GM18909 (cell line): ENCODE measurements at regions not wholly inside any gene's neighbourhood (a gene's known extent, or its start where the extent isn't known, plus 50 kb on each side); places are given as distances from the start of the nearest gene placed in this dataset.
"Not testable (repeated sequence)": the region's sequence is repeated elsewhere in the genome, so short reads cannot be mapped to it uniquely, and the experiment has no call there.

ENCODE experiments used
- ATAC-seq: cut with Tn5 transposase; IDR thresholded peaks from one replicate; pipeline ENCODE4 v1.9.1; 2021; ENCODE audit warnings: mild to moderate bottlenecking; ENCODE audit not compliant: unreplicated experiment, poor library complexity

DNA sequence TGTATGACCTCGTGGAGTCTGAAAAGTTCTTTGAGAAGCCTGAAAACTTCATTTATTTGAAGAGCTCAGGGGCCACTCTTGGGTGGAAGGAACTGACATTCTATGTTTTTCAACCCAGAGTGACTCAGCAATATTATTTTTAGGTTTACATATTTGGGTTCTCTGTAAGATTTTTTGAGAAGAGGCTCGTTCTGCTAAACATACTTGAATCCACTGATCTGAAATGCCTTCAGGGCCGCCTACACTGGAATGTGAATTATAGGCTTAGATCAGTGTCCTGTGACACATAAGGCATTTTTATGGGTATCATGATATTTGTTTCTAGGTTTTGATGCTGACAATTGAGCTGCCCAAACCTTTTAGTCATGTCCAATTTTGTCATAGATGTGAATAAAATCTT lies 86.2 kb downstream of the PSAT1 start:
- no peak for ATAC-seq

GRCh38 chr9:78386348-78386747 lies 89.4 kb downstream of the PSAT1 start:
- no peak for ATAC-seq

- ATAC-seq = no peak
These were observed 89.8 kb downstream of the PSAT1 start for GRCh38 chr9:78386773-78387172.

DNA sequence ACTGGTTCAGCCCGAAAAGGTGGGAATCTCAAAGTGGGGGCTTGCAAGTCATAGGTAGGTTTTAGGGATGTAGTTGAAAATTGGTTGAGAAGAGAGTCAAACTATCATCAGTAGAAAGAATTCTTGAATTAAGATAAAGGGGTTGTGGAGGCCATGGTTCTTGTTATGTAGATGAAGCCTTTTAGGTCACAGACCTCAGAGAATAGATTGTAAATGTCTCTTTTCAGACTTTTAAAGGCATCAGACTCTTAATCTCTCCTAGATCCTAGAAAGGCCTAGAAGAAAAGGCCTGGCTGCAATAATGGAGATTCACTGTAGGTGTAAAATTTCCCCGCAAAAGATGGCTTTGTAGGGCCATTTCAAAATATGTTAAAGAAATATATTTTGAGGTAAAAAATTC lies 96.4 kb downstream of the PSAT1 start:
- ATAC-seq = no peak

GRCh38 chr9:78393932-78394331 lies 97.0 kb downstream of the PSAT1 start:
- ATAC-seq = no peak

DNA sequence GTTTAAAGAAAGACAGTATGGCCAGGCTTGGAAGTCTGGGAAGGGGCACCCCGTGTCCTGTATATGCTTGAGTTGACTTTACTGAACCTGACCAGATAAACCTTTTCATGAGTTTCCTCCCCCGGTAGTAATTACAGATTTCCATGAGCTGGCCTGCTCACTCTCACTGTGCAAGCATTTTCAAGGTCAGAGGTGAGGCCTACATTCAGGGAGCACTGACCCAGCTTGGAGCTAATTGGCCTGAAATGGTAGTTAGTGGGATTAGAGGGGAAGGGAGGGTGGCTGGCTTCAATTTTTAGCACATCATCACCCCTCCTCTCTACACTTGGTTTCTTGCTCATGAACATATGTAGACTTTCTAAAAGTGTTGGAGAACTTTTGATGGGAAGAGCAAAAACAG lies 99.2 kb downstream of the PSAT1 start:
- no peak for ATAC-seq

GRCh38 chr9:78397045-78397444 lies 100.1 kb downstream of the PSAT1 start:
- ATAC-seq = no peak

DNA sequence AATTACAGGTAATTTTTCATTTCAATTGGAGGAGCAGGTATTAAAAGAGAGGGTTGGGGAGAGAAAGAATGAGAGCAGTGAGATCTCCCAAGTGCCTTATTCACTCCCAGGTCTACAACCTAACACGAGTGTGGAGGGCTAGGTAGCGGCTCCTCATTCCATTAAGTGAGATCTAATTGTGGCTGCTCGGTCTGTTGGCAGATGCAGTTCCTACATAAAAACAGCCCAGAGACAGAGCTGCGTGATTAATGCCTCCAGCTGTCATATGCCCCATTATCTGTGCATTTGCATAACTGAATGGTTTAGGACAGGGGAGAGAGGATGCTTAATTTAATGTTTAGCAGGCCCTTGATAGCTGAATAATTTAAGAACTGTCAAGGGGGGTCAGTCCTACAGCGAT lies 100.5 kb downstream of the PSAT1 start:
- ATAC-seq = no peak

- no peak for ATAC-seq
These were observed 102.2 kb downstream of the PSAT1 start for GRCh38 chr9:78399153-78399552.

GRCh38 chr9:78400496-78400895 lies 103.6 kb downstream of the PSAT1 start:
- ATAC-seq = no peak

- no peak for ATAC-seq
These were observed 108.5 kb downstream of the PSAT1 start for GRCh38 chr9:78405461-78405860.

- ATAC-seq = no peak
These were observed 109.2 kb downstream of the PSAT1 start for GRCh38 chr9:78406146-78406545.

GRCh38 chr9:78406933-78407332 lies 110.0 kb downstream of the PSAT1 start:
- ATAC-seq = no peak

DNA sequence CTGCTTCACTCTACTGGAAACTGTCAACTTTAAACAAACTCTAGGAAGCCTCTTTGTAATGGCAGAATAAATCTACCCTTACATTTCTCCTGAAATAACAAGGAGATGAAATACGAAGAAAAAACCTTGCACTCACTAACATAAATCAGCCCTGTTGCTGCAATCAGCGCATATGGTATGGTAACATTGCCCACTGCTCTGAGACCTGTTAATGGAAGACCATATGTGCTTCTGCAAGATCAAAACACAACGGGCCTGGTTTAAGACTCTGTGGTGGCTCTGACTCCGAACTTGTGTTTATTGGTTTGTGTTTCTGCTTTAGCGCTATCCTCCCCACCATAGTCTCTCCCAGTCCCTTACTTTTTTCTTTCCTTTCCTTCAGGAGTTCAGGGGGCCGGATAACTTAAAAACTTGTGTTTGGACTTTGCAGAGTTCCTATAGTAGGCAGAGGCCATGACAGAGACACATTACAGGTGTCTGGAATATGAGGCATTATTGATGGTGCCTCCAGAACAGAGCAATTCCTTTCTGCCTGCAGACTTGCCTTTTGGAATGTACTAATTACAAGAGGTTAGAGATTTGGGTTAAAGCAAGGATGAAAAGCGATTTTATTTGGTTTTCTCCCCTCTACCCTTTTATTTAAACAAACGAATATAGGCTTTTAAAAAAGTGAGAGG lies 110.8 kb downstream of the PSAT1 start:
- ATAC-seq = no peak

GRCh38 chr9:78408388-78408787 lies 111.5 kb downstream of the PSAT1 start:
- ATAC-seq = no peak

DNA sequence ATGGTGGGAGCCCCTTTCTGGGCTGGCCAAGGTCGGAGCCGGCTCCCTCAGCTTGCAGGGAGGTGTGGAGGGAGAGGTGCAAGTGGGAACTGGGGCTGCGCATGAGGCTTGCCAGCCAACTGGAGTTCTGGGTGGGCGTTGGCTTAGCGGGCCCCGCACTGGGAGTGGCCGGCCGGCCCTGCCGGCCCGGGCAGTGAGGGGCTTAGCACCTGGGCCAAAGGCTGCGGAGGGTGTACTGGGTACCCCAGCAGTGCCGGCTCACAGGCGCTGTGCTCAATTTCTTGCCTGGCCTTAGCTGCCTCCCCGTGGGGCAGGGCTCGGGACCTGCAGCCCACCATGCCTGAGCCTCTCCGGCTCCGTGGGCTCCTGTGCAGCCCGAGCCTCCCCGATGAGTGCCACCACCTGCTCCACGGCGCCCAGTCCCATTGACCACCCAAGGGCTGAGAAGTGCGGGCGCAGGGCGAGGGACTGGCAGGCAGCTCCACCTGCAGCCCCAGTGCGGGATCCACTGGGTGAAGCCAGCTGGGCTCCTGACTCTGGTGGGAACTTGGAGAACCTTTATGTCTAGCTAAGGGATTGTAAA lies 113.1 kb downstream of the PSAT1 start:
- ATAC-seq = not testable (repeated sequence)

DNA sequence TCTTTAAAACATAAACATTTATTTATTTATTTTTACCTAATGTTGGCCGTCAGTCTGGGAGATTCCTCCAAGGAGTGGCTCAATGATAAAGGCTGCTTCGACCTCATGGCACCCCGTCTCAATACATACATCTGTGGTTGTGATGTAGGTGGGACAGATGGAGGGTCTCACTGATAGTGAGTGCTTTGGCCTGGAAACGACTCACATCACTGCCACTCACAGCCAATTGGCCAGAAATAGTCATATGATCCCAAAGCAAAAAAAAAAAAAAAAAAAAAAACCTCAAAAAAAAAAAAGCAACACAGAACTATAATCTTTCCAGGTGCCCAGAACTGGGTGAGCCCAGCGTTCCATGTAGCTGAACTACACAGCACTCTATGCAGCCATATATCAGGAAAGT lies 125.4 kb downstream of the PSAT1 start:
- ATAC-seq = no peak

DNA sequence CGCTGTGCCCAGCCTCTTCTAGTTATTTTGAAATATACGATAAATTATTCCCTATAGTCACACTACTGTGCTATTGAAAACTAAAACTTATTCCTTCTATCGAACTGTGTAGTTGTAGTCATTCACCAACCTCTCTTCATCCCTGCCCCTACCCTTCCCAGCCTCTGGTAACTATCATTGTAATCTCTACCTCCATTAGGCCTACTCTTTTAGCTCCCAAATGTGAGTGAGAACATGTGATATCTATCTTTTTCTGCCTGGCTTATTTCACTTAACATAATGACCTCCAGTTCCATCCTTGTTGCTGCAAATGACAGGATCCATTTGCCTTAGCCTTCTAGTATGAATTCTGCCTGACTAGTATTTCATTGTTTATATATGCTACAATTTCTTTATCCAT lies 127.4 kb downstream of the PSAT1 start:
- ATAC-seq = no peak

DNA sequence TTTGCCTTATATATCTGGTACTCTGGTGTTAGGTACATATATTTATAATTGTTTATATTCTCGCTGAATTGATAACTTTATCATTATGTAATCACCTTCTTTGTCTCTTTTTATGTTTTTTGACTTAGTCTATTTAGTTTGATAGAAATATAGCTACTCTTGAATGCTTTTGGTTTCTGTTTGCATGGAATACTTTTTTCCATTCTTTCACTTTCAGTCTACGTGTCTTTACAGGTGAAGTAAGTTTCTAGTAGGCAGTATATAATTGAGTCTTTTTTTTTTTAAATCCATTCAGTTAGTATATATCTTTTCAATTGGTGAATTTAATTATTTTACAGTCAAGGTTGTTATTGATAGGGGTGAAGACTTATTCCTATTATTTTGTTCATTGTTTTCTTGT lies 131.7 kb downstream of the PSAT1 start:
- no peak for ATAC-seq

DNA sequence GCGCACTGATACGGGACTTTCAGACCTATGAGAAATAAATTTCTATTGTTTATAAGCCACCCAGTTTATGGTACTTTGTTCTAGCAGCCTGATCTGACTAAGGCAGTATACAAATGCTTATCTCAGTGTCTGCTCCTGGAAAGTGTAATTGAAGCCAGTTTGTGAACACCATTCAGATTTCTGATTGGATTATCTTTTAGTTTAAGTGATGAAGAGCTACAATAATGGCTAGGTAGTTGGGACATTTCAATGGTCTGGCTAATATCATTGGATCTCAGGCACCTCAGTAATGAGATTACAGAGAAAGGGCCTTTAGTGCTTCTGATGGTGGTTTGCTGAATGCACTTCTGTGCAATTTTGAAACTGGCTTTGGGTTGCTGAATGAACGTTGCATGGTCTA lies 133.5 kb downstream of the PSAT1 start:
- no peak for ATAC-seq

DNA sequence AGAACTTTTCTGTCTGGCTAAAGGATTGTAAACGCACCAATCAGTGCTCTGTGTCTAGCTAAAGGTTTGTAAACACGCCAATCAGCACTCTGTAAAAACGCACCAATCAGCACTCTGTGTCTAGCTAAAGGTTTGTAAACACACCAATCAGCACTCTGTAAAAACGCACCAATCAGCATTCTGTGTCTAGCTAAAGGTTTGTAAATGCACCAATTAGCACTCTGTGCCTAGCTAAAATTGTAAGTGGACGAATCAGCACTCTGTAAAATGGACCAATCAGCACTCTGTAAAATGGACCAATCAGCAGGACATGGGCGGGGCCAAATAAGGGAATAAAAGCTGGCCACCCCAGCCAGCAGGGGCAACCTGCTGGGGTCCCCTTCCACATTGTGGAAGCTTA lies 134.1 kb downstream of the PSAT1 start:
- ATAC-seq = not testable (repeated sequence)

DNA sequence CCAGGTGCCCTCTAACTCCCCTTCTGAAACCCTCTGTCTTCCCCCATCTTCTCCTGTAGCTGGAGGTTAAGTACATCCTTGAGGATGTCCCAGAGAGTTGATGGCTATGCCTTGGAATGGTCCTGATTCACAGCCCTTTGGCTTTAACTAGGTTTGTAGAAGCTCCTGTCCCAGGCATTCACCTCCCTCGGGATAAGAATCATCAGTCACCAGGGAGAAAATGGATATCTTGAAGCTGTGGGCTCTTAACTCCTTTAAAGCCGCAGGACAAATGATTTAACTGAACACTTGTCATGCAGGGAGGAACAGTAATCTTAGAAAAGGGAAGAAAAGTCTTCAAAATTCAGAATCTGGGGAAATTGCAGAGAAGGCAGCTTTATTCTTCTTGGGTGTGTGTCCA lies 139.9 kb downstream of the PSAT1 start:
- ATAC-seq = no peak
